ENCODE measurements at regions not wholly inside any gene's neighbourhood (a gene's known extent, or its start where the extent isn't known, plus 50 kb on each side); places are given as distances from the start of the nearest gene placed in this dataset.

DNA sequence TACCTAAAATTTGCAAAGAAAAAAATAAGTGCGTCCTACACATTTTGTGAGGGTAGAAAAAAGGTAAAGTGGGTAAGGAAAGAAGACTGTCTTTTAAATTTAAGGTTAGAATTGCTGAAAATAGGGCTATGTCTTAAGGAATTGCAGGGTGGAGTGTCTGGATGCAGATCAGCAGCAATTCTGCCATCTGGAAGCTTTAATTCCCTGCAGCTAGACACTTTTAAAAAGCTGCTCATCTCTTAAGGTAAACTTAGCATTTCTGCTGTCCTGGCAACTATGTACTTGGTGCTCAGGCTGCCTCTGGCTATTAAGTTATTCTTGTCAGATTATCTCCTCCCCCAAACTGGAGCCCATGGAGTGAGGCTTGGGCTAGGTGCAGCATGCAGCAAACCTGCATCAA is 420.2 kb downstream of the SI start:
- no peak for ATAC-seq
- no peak for TF ChIP-seq TCF4 (CRISPR knock-in tag; IDR thresholded peaks at IDR 0.05; ENCODE audit: borderline replicate concordance)
- TF ChIP-seq ZC3H10 (CRISPR knock-in tag; IDR thresholded peaks at IDR 0.05), result no peak
- TF ChIP-seq ZFP3 (CRISPR knock-in tag; IDR thresholded peaks at IDR 0.05), result no peak
- TF ChIP-seq TOX (CRISPR knock-in tag; IDR thresholded peaks at IDR 0.05; ENCODE audit: borderline replicate concordance), result no peak
- TF ChIP-seq ZFP30 (CRISPR knock-in tag; IDR thresholded peaks at IDR 0.05), result no peak
- TF ChIP-seq BACH2 (CRISPR knock-in tag; IDR thresholded peaks at IDR 0.05; ENCODE audit: borderline replicate concordance), result no peak
- no peak for TF ChIP-seq ZNF70 (CRISPR knock-in tag; IDR thresholded peaks at IDR 0.05)
- no peak for TF ChIP-seq ZNF565 (CRISPR knock-in tag; conservative IDR thresholded peaks at IDR 0.05; ENCODE audit: low read depth)
- TF ChIP-seq CREB5 (CRISPR knock-in tag; IDR thresholded peaks at IDR 0.05; ENCODE audit: low read depth), result no peak
- no peak for TF ChIP-seq POU6F1 (CRISPR knock-in tag; IDR thresholded peaks at IDR 0.05; ENCODE audit: borderline replicate concordance, low read depth)
- no peak for TF ChIP-seq ARNTL (CRISPR knock-in tag; IDR thresholded peaks at IDR 0.05; ENCODE audit: borderline replicate concordance, low read depth)
- TF ChIP-seq, protein P1, sequence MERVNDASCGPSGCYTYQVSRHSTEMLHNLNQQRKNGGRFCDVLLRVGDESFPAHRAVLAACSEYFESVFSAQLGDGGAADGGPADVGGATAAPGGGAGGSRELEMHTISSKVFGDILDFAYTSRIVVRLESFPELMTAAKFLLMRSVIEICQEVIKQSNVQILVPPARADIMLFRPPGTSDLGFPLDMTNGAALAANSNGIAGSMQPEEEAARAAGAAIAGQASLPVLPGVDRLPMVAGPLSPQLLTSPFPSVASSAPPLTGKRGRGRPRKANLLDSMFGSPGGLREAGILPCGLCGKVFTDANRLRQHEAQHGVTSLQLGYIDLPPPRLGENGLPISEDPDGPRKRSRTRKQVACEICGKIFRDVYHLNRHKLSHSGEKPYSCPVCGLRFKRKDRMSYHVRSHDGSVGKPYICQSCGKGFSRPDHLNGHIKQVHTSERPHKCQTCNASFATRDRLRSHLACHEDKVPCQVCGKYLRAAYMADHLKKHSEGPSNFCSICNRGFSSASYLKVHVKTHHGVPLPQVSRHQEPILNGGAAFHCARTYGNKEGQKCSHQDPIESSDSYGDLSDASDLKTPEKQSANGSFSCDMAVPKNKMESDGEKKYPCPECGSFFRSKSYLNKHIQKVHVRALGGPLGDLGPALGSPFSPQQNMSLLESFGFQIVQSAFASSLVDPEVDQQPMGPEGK (CRISPR knock-in tag; IDR thresholded peaks at IDR 0.05; ENCODE audit: borderline replicate concordance), result no peak
- no peak for TF ChIP-seq OSR1 (CRISPR knock-in tag; IDR thresholded peaks at IDR 0.05)
- TF ChIP-seq ISL1 (CRISPR knock-in tag; IDR thresholded peaks at IDR 0.05), result no peak
- no peak for TF ChIP-seq CSDC2 (CRISPR knock-in tag; IDR thresholded peaks at IDR 0.05)
- no peak for TF ChIP-seq ESRRG (CRISPR knock-in tag; IDR thresholded peaks at IDR 0.05)
- TF ChIP-seq PPARA (CRISPR knock-in tag; IDR thresholded peaks at IDR 0.05; ENCODE audit: borderline replicate concordance), result no peak
- no peak for TF ChIP-seq TSHZ2 (CRISPR knock-in tag; IDR thresholded peaks at IDR 0.05)

DNA sequence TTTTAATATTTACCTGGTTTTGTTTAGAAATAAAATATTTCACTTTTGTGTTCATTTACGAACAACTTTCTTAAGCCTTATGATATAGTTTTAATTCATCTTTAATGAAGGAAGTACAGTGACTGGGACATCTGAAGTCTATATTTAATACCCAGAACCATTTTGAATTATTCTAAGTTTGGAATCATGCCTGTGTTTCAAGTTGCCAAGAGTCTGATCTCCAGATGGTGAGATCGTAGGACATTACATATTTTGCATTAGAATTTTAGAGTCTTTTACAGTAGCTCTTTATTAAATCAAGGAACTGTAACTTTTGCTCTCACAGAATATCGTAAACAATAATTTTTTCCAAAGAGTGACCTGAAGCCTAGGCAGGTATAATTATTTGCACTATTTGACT is 420.7 kb downstream of the SI start:
- ATAC-seq, result no peak
- TF ChIP-seq ZFP30 (CRISPR knock-in tag; IDR thresholded peaks at IDR 0.05), result no peak
- TF ChIP-seq SNAI2 (CRISPR knock-in tag; IDR thresholded peaks at IDR 0.05), result no peak
- TF ChIP-seq RARB (CRISPR knock-in tag; IDR thresholded peaks at IDR 0.05), result no peak
- no peak for TF ChIP-seq ARNTL (CRISPR knock-in tag; IDR thresholded peaks at IDR 0.05; ENCODE audit: borderline replicate concordance, low read depth)
- TF ChIP-seq ZNF565 (CRISPR knock-in tag; conservative IDR thresholded peaks at IDR 0.05; ENCODE audit: low read depth), result no peak

DNA sequence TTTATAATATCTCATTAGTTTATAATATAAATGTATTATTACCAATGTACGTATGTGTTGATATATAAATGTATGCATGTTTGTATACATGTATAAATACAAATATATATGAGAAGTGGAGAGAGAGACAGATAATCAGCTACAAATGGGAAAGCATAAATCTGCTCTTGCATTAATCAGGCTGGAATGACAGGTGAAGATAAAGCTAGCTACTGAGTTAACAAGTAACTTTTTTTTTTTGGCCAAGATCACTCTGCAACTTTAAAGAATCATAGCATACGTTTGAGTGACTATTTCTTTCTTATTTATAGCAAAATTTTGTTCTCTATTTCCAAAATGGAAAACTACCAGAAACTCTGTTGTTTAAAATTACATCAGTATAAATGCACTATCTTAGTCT is 422.8 kb downstream of the SI start:
- TF ChIP-seq ISL1 (CRISPR knock-in tag; IDR thresholded peaks at IDR 0.05), result no peak
- TF ChIP-seq SNAI2 (CRISPR knock-in tag; IDR thresholded peaks at IDR 0.05), result no peak
- ATAC-seq, result no peak

- TF ChIP-seq BACH2 (CRISPR knock-in tag; IDR thresholded peaks at IDR 0.05; ENCODE audit: borderline replicate concordance) (no peak), TSHZ2 (CRISPR knock-in tag; IDR thresholded peaks at IDR 0.05) (no peak), TOX (CRISPR knock-in tag; IDR thresholded peaks at IDR 0.05; ENCODE audit: borderline replicate concordance) (no peak)
- ATAC-seq, result no peak
These were observed 437.2 kb downstream of the SI start for GRCh38 chr3:164641071-164641470.
